Osteoblast (primary cell): ENCODE measurements at regions not wholly inside any gene's neighbourhood (a gene's known extent, or its start where the extent isn't known, plus 50 kb on each side); places are given as distances from the start of the nearest gene placed in this dataset.

Experiments
- DNase-seq: peaks from one replicate; pipeline ENCODE4 v3.0.0; 2011; ENCODE audit warnings: low spot score, mixed read lengths; ENCODE audit not compliant: insufficient read length; ENCODE audit errors: missing footprints
- H2AFZ ChIP-seq: 2 replicates; pipeline ENCODE4 v1.6.0; 2011; ENCODE audit warnings: mild to moderate bottlenecking, low read length
- H3K27ac ChIP-seq: 2 replicates; pipeline ENCODE4 v1.5.1; 2011; ENCODE audit warnings: mild to moderate bottlenecking, low read depth, low read length, moderate library complexity
- H3K27me3 ChIP-seq: 2 replicates; pipeline ENCODE4 v1.6.0; 2012; ENCODE audit warnings: mild to moderate bottlenecking, control low read depth, inconsistent platforms, low read length, moderate library complexity; ENCODE audit not compliant: insufficient read depth
- H3K36me3 ChIP-seq: 2 replicates; pipeline ENCODE4 v1.5.1; 2011; ENCODE audit warnings: mild to moderate bottlenecking, low read length, control low read depth, moderate library complexity; ENCODE audit not compliant: insufficient read depth
- H3K4me1 ChIP-seq: 2 replicates; pipeline ENCODE4 v1.5.1; 2011; ENCODE audit warnings: mild to moderate bottlenecking, low read length, control low read depth, moderate library complexity; ENCODE audit not compliant: insufficient read depth
- H3K4me2 ChIP-seq: 2 replicates; pipeline ENCODE4 v1.6.0; 2011; ENCODE audit warnings: mild to moderate bottlenecking, low read length; ENCODE audit not compliant: insufficient read depth
- H3K4me3 ChIP-seq: fragments of 200-600 bp; sonication (generic); 3 replicates; pipeline ENCODE4 v1.5.1; 2012; ENCODE audit warnings: mild to moderate bottlenecking, low read length, inconsistent platforms; ENCODE audit not compliant: insufficient read depth
- H3K79me2 ChIP-seq: 2 replicates; pipeline ENCODE4 v1.6.0; 2012; ENCODE audit warnings: mild to moderate bottlenecking, low read length, control low read depth, inconsistent platforms; ENCODE audit not compliant: insufficient read depth
- H3K9me3 ChIP-seq: 2 replicates; pipeline ENCODE4 v1.5.1; 2011; ENCODE audit warnings: low read depth, low read length, control low read depth
- H4K20me1 ChIP-seq: 2 replicates; pipeline ENCODE4 v1.6.0; 2012; ENCODE audit warnings: mild to moderate bottlenecking, low read length, control low read depth; ENCODE audit not compliant: insufficient read depth
- CTCF ChIP-seq: IDR thresholded peaks from 2 replicates; pipeline ENCODE4 v1.5.1; 2011; ENCODE audit warnings: mild to moderate bottlenecking, low read depth, low read length, moderate library complexity; ENCODE audit errors: extremely low read depth

GRCh38 chr7:118006979-118007378 lies 133.7 kb upstream of the CTTNBP2 start:
- no peaks in the 10 kb centered on the region for H3K79me2 ChIP-seq
- H3K4me1 ChIP-seq = no peaks in the 10 kb centered on the region
- H3K27me3 ChIP-seq = no peaks in the 10 kb centered on the region
- no peaks in the 10 kb centered on the region for H3K9me3 ChIP-seq
- no peak overlapping the region for H3K4me3 ChIP-seq
- H4K20me1 ChIP-seq = no peaks in the 10 kb centered on the region
- H3K36me3 ChIP-seq = no peaks in the 10 kb centered on the region
- no peak overlapping the region for H2AFZ ChIP-seq
- no peak for TF ChIP-seq CTCF
- H3K4me2 ChIP-seq = no peak overlapping the region
- no peak overlapping the region for H3K27ac ChIP-seq
- DNase-seq = no peak

- Histone ChIP-seq H3K27me3 (no peaks in the 10 kb centered on the region), H3K4me3 (no peak overlapping the region), H3K9me3 (no peaks in the 10 kb centered on the region), H3K36me3 (no peaks in the 10 kb centered on the region), H4K20me1 (no peaks in the 10 kb centered on the region), H2AFZ (no peak overlapping the region), H3K79me2 (no peaks in the 10 kb centered on the region), H3K4me1 (no peaks in the 10 kb centered on the region), H3K27ac (no peak overlapping the region), H3K4me2 (no peak overlapping the region)
- TF ChIP-seq CTCF = no peak
- DNase-seq = no peak
These were observed 136.2 kb upstream of the CTTNBP2 start for GRCh38 chr7:118009419-118009818.

GRCh38 chr7:118011652-118012051 lies 138.4 kb upstream of the CTTNBP2 start:
- Histone ChIP-seq H3K4me2 (no peak overlapping the region), H3K27me3 (no peaks in the 10 kb centered on the region), H3K36me3 (no peaks in the 10 kb centered on the region), H3K4me3 (no peak overlapping the region), H3K4me1 (no peaks in the 10 kb centered on the region), H3K27ac (no peak overlapping the region), H3K9me3 (no peaks in the 10 kb centered on the region), H2AFZ (no peak overlapping the region), H3K79me2 (no peaks in the 10 kb centered on the region), H4K20me1 (no peaks in the 10 kb centered on the region)
- no peak for TF ChIP-seq CTCF
- no peak for DNase-seq

GRCh38 chr7:118013252-118014010 lies 140.2 kb upstream of the CTTNBP2 start:
- Histone ChIP-seq H3K4me2 (no peak overlapping the region), H3K4me3 (no peak overlapping the region), H3K36me3 (no peaks in the 10 kb centered on the region), H3K4me1 (no peaks in the 10 kb centered on the region), H3K79me2 (no peaks in the 10 kb centered on the region), H3K9me3 (no peaks in the 10 kb centered on the region), H4K20me1 (no peaks in the 10 kb centered on the region), H3K27me3 (no peaks in the 10 kb centered on the region), H3K27ac (no peak overlapping the region), H2AFZ (no peak overlapping the region)
- no peak for DNase-seq
- TF ChIP-seq CTCF = no peak
